Keratinocyte (primary cell): ENCODE measurements at regions not wholly inside any gene's neighbourhood (a gene's known extent, or its start where the extent isn't known, plus 50 kb on each side); places are given as distances from the start of the nearest gene placed in this dataset.

ENCODE experiments used
- EZH2 ChIP-seq: IDR thresholded peaks from one replicate; pipeline ENCODE4 v1.6.1; 2012; ENCODE audit warnings: inconsistent platforms, mild to moderate bottlenecking, low read length, moderate library complexity
- TF ChIP-seq, protein P1 (sequence below), 3 experiments: IDR thresholded peaks in 1 of 3; conservative IDR thresholded peaks in 1 of 3; optimal IDR thresholded peaks in 1 of 3; 2 replicates in 2 of 3; 3 replicates in 1 of 3; pipeline versions ENCODE3 to v1.5.1; 2011; ENCODE audit warnings: low read length in 3 of 3, mild to moderate bottlenecking in 3 of 3, moderate library complexity in 2 of 3, control low read depth in 1 of 3, inconsistent platforms in 1 of 3; ENCODE audit not compliant: insufficient read depth in 2 of 3; ENCODE audit errors: extremely low read depth in 1 of 3

GRCh38 chr22:22748756-22749155, 104.3 kb downstream of the GGTLC2 start:
- TF ChIP-seq, protein P1, sequence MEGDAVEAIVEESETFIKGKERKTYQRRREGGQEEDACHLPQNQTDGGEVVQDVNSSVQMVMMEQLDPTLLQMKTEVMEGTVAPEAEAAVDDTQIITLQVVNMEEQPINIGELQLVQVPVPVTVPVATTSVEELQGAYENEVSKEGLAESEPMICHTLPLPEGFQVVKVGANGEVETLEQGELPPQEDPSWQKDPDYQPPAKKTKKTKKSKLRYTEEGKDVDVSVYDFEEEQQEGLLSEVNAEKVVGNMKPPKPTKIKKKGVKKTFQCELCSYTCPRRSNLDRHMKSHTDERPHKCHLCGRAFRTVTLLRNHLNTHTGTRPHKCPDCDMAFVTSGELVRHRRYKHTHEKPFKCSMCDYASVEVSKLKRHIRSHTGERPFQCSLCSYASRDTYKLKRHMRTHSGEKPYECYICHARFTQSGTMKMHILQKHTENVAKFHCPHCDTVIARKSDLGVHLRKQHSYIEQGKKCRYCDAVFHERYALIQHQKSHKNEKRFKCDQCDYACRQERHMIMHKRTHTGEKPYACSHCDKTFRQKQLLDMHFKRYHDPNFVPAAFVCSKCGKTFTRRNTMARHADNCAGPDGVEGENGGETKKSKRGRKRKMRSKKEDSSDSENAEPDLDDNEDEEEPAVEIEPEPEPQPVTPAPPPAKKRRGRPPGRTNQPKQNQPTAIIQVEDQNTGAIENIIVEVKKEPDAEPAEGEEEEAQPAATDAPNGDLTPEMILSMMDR (optimal IDR thresholded peaks at IDR 0.05 in 1 of 3, IDR thresholded peaks at IDR 0.05 in 1 of 3, conservative IDR thresholded peaks at IDR 0.05 in 1 of 3; ENCODE audit: extremely low read depth in 1 of 3, insufficient read depth in 2 of 3, low read length in 3 of 3), result no peak
- TF ChIP-seq EZH2, result no peak
